ENCODE measurements at regions not wholly inside any gene's neighbourhood (a gene's known extent, or its start where the extent isn't known, plus 50 kb on each side); places are given as distances from the start of the nearest gene placed in this dataset.

DNA sequence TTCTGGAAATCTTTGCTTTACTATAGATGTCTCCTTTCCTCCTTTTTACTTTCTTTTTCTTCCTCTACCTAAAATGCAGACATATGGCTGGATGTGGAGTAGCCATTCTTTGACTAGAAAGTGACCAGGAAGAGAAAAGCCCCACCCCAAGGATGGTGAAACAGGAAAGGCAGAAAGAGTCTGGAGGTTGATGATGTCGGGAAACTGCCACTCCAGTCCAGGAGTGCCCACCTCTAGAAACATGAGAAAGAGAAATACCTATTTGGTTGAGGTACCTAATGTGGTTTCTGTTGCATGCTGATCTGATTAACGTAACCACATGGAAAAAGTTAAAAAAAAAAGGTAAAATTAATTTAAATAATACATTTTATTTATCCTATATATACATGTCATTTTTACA is 55.2 kb upstream of the SSR3 start:
- no peaks in the 10 kb centered on the region for H3K36me3 Mint-ChIP-seq (ENCODE audit: insufficient read depth, unreplicated experiment)

DNA sequence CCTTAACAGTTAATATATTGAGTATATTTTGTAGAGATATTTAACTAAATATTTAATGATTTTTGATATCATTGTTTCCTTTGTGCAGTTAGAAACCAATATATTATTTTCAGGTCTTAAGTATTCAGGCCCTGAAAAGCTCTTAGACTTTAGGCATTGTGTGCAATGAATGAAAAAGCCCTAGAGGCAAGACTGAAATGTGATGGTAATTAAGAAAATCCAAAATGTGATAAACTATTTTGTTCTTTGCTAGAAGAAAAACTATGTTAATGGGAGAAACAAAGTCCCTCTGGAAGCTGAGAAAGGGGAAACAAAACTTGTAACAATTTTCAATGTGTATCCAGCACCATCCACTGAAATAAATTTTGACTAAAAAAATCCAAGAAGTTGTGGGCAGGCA is 54.6 kb upstream of the SSR3 start:
- Mint-ChIP-seq H3K4me1 (ENCODE audit: low read depth, unreplicated experiment) (peaks cover 13% of the 10 kb centered on the region), H3K27me3 (ENCODE audit: insufficient read depth, unreplicated experiment) (no peaks in the 10 kb centered on the region), H3K27ac (ENCODE audit: unreplicated experiment) (no peak overlapping the region), H3K36me3 (ENCODE audit: insufficient read depth, unreplicated experiment) (no peaks in the 10 kb centered on the region), H3K4me3 (ENCODE audit: unreplicated experiment) (no peak overlapping the region), H3K9me3 (ENCODE audit: unreplicated experiment) (no peaks in the 10 kb centered on the region)
- H3K27me3 ChIP-seq (replicated peaks; ENCODE audit: control insufficient read depth, insufficient read depth, low read length): no peaks in the 10 kb centered on the region
- no peaks in the 10 kb centered on the region for H3K9me3 ChIP-seq
- H3K4me3 ChIP-seq (ENCODE audit: low read depth, low read length): no peak overlapping the region
- no TSS peak for BruUV-seq (replicated peaks)
- intact Hi-C loops (cut with micrococcal nuclease; ENCODE audit: unreplicated experiment): loop anchor here (5.0 kb wide), 1 partner anchor 63 kb away; the partner anchor contains the start of gene TIPARP
- CTCF ChIA-PET: no interaction called here
- no peaks in the 10 kb centered on the region for H3K36me3 ChIP-seq (ENCODE audit: control insufficient read depth, insufficient read depth, low read length)
- peaks cover 15% of the 10 kb centered on the region for H3K4me1 ChIP-seq
- POLR2A ChIA-PET: no interaction called here
- DNase-seq: no peak
- TF ChIP-seq, protein P1, sequence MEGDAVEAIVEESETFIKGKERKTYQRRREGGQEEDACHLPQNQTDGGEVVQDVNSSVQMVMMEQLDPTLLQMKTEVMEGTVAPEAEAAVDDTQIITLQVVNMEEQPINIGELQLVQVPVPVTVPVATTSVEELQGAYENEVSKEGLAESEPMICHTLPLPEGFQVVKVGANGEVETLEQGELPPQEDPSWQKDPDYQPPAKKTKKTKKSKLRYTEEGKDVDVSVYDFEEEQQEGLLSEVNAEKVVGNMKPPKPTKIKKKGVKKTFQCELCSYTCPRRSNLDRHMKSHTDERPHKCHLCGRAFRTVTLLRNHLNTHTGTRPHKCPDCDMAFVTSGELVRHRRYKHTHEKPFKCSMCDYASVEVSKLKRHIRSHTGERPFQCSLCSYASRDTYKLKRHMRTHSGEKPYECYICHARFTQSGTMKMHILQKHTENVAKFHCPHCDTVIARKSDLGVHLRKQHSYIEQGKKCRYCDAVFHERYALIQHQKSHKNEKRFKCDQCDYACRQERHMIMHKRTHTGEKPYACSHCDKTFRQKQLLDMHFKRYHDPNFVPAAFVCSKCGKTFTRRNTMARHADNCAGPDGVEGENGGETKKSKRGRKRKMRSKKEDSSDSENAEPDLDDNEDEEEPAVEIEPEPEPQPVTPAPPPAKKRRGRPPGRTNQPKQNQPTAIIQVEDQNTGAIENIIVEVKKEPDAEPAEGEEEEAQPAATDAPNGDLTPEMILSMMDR (IDR thresholded peaks at IDR 0.05; ENCODE audit: insufficient read depth in 1 of 2, low read depth in 1 of 2, low read length in 1 of 2, severe bottlenecking in 1 of 2, unreplicated experiment in 1 of 2): no peak

More for the DNA sequence above, 55.2 kb upstream of the SSR3 start:
- CTCF ChIA-PET: no interaction called here
- Histone ChIP-seq H3K4me1 (peaks cover 14% of the 10 kb centered on the region), H3K36me3 (ENCODE audit: control insufficient read depth, insufficient read depth, low read length) (no peaks in the 10 kb centered on the region), H3K9me3 (no peaks in the 10 kb centered on the region), H3K27me3 (replicated peaks; ENCODE audit: control insufficient read depth, insufficient read depth, low read length) (no peaks in the 10 kb centered on the region), H3K4me3 (ENCODE audit: low read depth, low read length) (no peak overlapping the region)
- H3K27me3 Mint-ChIP-seq (ENCODE audit: insufficient read depth, unreplicated experiment): no peaks in the 10 kb centered on the region
- intact Hi-C loops (cut with micrococcal nuclease; ENCODE audit: unreplicated experiment): no loop called here
- no peak overlapping the region for H3K27ac Mint-ChIP-seq (ENCODE audit: unreplicated experiment)
- DNase-seq: no peak
- no peak overlapping the region for H3K4me3 Mint-ChIP-seq (ENCODE audit: unreplicated experiment)
- no peaks in the 10 kb centered on the region for H3K9me3 Mint-ChIP-seq (ENCODE audit: unreplicated experiment)
- POLR2A ChIA-PET: no interaction called here
- BruUV-seq (replicated peaks): no TSS peak
- TF ChIP-seq, protein P1 (IDR thresholded peaks at IDR 0.05; ENCODE audit: insufficient read depth in 1 of 2, low read depth in 1 of 2, low read length in 1 of 2, severe bottlenecking in 1 of 2, unreplicated experiment in 1 of 2): no peak
- H3K4me1 Mint-ChIP-seq (ENCODE audit: low read depth, unreplicated experiment): peaks cover 13% of the 10 kb centered on the region

DNA sequence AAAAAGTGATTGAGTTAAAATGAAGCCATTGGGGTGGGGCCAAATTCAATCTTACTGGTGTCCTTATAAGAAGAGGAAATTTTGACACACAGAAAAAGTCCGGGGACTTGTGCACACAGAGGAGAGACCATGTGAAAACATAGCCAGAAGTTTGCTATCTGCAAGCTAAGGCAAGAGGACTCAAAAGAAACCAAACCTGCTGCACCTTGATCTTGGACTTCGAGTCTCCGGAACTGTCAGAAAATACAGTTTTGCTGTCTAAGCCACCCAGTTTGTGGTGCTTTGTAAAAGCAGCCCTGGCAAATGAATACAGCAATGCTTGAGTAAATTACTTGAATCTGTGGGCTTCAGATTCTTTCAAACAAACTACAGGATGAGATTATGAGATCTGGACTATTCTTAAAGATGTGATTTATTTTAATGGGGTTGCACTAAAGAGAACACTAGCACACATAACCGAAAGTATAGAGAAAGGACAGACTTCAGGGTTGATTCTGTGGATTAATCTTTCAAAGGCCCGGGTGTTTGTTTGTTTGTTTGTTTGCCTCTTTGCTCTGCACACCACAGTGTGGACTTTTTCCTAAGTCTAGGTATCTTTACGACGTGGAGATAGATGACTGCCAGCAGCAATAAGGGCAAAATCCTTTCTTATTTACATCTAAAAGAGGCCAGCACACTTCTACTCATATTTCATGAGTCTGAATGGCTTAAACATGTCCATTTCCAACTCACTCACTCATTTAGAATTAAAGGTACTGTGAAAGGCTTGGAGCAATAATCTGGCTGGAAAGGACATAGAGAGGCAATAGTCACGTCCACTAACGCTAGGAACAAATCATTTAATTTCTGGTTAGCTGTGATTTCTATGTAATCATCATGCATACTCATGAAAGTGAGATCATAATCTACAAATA is 53.9 kb upstream of the SSR3 start:
- H3K4me1 ChIP-seq: peaks cover 15% of the 10 kb centered on the region
- no peak overlapping the region for H3K4me3 ChIP-seq (ENCODE audit: low read depth, low read length)
- Mint-ChIP-seq H3K4me3 (ENCODE audit: unreplicated experiment) (no peak overlapping the region), H3K9me3 (ENCODE audit: unreplicated experiment) (no peaks in the 10 kb centered on the region), H3K36me3 (ENCODE audit: insufficient read depth, unreplicated experiment) (no peaks in the 10 kb centered on the region), H3K4me1 (ENCODE audit: low read depth, unreplicated experiment) (peaks cover 13% of the 10 kb centered on the region), H3K27ac (ENCODE audit: unreplicated experiment) (no peak overlapping the region), H3K27me3 (ENCODE audit: insufficient read depth, unreplicated experiment) (no peaks in the 10 kb centered on the region)
- DNase-seq: no peak
- H3K27me3 ChIP-seq (replicated peaks; ENCODE audit: control insufficient read depth, insufficient read depth, low read length): no peaks in the 10 kb centered on the region
- CTCF ChIA-PET: no interaction called here
- no TSS peak for BruUV-seq (replicated peaks)
- no peaks in the 10 kb centered on the region for H3K36me3 ChIP-seq (ENCODE audit: control insufficient read depth, insufficient read depth, low read length)
- intact Hi-C loops (cut with micrococcal nuclease; ENCODE audit: unreplicated experiment): loop anchor here (5.0 kb wide), 1 partner anchor 63 kb away; the partner anchor contains the start of gene TIPARP
- TF ChIP-seq, protein P1 (IDR thresholded peaks at IDR 0.05; ENCODE audit: insufficient read depth in 1 of 2, low read depth in 1 of 2, low read length in 1 of 2, severe bottlenecking in 1 of 2, unreplicated experiment in 1 of 2): no peak
- H3K9me3 ChIP-seq: no peaks in the 10 kb centered on the region
- POLR2A ChIA-PET: no interaction called here
